ENCODE measurements at regions not wholly inside any gene's neighbourhood (a gene's known extent, or its start where the extent isn't known, plus 50 kb on each side); places are given as distances from the start of the nearest gene placed in this dataset.
A peak's percentile ranks its signal among the peaks of the same experiment; 100 is the strongest.
"Not testable (repeated sequence)": the region's sequence is repeated elsewhere in the genome, so short reads cannot be mapped to it uniquely, and the experiment has no call there.

- H3K36me3 Mint-ChIP-seq (ENCODE audit: low read depth); DNase-seq (ENCODE audit: low spot score); H3K27ac Mint-ChIP-seq; H3K4me1 Mint-ChIP-seq (ENCODE audit: low read depth); H3K4me3 Mint-ChIP-seq; H3K9me3 Mint-ChIP-seq; H3K27me3 Mint-ChIP-seq (ENCODE audit: low read depth): not testable (repeated sequence)
Measured at GRCh38 chr5:21485458-21486000, 1367.6 kb downstream of the CDH12 start.

GRCh38 chr5:21484498-21484889, 1368.7 kb downstream of the CDH12 start:
- not testable (repeated sequence) for H3K36me3 Mint-ChIP-seq (ENCODE audit: low read depth); H3K4me1 Mint-ChIP-seq (ENCODE audit: low read depth); H3K9me3 Mint-ChIP-seq

DNA sequence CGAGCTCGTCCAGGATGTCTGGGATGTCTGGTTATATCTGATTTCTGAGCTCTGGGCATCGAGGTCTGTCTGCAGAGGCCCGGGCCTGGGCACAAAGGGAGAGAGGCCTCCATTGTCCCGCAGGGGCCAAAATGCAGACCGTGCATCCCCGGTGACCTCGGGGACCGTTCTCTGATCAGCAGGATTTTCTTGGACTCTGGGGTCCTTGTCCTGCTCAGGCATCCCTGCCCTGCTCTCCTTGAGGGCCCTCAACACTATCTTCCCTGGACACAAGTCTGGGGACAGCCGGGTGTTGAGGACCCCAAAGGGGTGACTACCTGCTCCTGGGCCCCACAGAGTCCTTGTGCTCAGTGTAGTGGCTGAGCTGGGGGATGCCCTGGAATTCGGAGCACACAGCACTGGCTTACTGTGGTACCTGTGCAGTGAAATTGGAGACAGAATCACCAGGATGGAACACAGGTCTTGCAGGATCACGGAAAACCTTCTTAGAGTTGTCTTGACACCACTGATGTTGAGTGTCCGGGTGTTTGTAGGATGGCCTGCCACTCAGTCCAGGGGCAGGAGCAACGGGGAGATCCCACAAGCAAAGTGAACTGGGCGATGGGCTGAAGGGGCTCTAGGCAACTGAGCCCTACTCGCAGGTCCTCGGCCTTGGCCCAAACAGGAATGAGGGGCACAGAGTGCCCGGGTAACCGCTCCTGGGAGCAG, 1369.2 kb downstream of the CDH12 start:
- H3K4me1 Mint-ChIP-seq (ENCODE audit: low read depth); H3K36me3 Mint-ChIP-seq (ENCODE audit: low read depth); H3K4me3 Mint-ChIP-seq; H3K27ac Mint-ChIP-seq; H3K9me3 Mint-ChIP-seq; H3K27me3 Mint-ChIP-seq (ENCODE audit: low read depth); DNase-seq (ENCODE audit: low spot score): not testable (repeated sequence)

More at GRCh38 chr5:21484498-21484889, 1368.7 kb downstream of the CDH12 start:
- not testable (repeated sequence) for H3K4me3 Mint-ChIP-seq; H3K27ac Mint-ChIP-seq; H3K27me3 Mint-ChIP-seq (ENCODE audit: low read depth); DNase-seq (ENCODE audit: low spot score)

DNA sequence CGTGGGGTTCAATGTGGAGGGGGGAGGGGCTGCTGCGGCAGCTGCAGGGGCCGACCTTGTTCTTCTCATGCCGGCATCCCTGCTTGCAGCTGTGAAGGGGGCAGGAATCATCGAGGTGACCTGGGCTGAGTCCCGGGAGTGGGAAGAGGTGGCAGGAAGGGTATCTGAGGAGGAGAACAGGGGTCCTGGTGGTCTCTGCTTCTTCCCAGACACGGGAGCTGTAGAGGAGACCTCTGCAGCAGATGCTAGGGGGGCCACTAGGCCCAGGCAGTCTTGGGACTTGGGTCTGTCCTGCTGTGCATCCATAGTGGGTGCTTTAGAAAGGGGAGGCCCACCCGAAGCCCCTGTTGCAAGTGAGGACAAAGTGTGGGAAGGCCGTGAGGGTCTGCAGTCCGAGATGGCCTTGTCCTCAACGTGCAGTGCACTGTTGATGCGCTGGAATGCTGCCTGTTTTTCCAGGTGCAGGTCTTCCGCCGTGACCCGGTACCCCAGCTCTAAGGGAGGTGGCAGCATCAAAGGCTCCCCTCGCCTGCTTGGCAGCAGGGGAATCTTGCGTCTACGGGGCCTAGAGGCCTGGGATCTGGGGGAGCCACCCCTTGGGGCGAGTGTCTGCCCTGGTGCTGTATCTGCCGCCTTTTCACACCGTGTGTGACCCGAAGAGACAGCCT, 1370.0 kb downstream of the CDH12 start:
- H3K9me3 Mint-ChIP-seq; H3K4me3 Mint-ChIP-seq; H3K27ac Mint-ChIP-seq; DNase-seq (ENCODE audit: low spot score); H3K27me3 Mint-ChIP-seq (ENCODE audit: low read depth); H3K4me1 Mint-ChIP-seq (ENCODE audit: low read depth); H3K36me3 Mint-ChIP-seq (ENCODE audit: low read depth): not testable (repeated sequence)

GRCh38 chr5:21482522-21482921, 1370.6 kb downstream of the CDH12 start:
- H3K4me1 Mint-ChIP-seq (ENCODE audit: low read depth); H3K27me3 Mint-ChIP-seq (ENCODE audit: low read depth); H3K36me3 Mint-ChIP-seq (ENCODE audit: low read depth); H3K4me3 Mint-ChIP-seq; H3K27ac Mint-ChIP-seq; DNase-seq (ENCODE audit: low spot score); H3K9me3 Mint-ChIP-seq: not testable (repeated sequence)

GRCh38 chr5:21481320-21482270, 1371.5 kb downstream of the CDH12 start:
- not testable (repeated sequence) for H3K4me3 Mint-ChIP-seq; DNase-seq (ENCODE audit: low spot score); H3K36me3 Mint-ChIP-seq (ENCODE audit: low read depth); H3K9me3 Mint-ChIP-seq; H3K27me3 Mint-ChIP-seq (ENCODE audit: low read depth); H3K27ac Mint-ChIP-seq; H3K4me1 Mint-ChIP-seq (ENCODE audit: low read depth)

- H3K4me3 Mint-ChIP-seq; H3K27ac Mint-ChIP-seq; H3K36me3 Mint-ChIP-seq (ENCODE audit: low read depth); DNase-seq (ENCODE audit: low spot score); H3K9me3 Mint-ChIP-seq; H3K27me3 Mint-ChIP-seq (ENCODE audit: low read depth); H3K4me1 Mint-ChIP-seq (ENCODE audit: low read depth): not testable (repeated sequence)
Measured at GRCh38 chr5:21480054-21480453, 1373.1 kb downstream of the CDH12 start.

GRCh38 chr5:21473981-21474380, 1379.2 kb downstream of the CDH12 start:
- H3K36me3 Mint-ChIP-seq (ENCODE audit: low read depth); H3K9me3 Mint-ChIP-seq; H3K27me3 Mint-ChIP-seq (ENCODE audit: low read depth); H3K4me3 Mint-ChIP-seq; H3K4me1 Mint-ChIP-seq (ENCODE audit: low read depth); H3K27ac Mint-ChIP-seq; DNase-seq (ENCODE audit: low spot score): not testable (repeated sequence)

- H3K9me3 Mint-ChIP-seq: not testable (repeated sequence)
Measured at GRCh38 chr5:21473436-21473835, 1379.7 kb downstream of the CDH12 start.

DNA sequence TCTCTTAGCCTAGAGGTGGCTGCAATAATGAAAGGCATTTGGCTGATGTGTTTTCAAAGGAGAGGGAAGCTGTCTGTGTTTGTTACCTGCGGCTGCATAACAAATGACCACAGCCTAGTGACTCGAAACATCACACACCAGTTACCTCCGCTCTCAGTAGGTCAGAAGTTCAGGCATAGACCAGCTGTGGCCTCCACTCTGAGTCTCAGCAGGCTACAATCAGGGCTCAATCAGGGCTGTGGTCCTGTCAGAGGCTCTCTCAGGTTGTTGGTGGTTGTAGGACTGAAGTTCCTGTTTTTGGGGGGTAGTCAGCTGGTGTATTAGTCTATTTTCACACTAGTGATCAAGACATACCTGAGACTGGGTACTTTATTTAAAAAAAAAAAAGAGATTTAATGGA, 1381.5 kb downstream of the CDH12 start:
- H3K27ac Mint-ChIP-seq; H3K36me3 Mint-ChIP-seq (ENCODE audit: low read depth); H3K27me3 Mint-ChIP-seq (ENCODE audit: low read depth); H3K4me1 Mint-ChIP-seq (ENCODE audit: low read depth); H3K4me3 Mint-ChIP-seq; H3K9me3 Mint-ChIP-seq; DNase-seq (ENCODE audit: low spot score): not testable (repeated sequence)

More at GRCh38 chr5:21473436-21473835, 1379.7 kb downstream of the CDH12 start:
- not testable (repeated sequence) for H3K4me3 Mint-ChIP-seq; H3K27me3 Mint-ChIP-seq (ENCODE audit: low read depth); H3K27ac Mint-ChIP-seq; DNase-seq (ENCODE audit: low spot score); H3K4me1 Mint-ChIP-seq (ENCODE audit: low read depth); H3K36me3 Mint-ChIP-seq (ENCODE audit: low read depth)

GRCh38 chr5:21469523-21470101, 1383.5 kb downstream of the CDH12 start:
- DNase-seq (ENCODE audit: low spot score); H3K27ac Mint-ChIP-seq; H3K9me3 Mint-ChIP-seq; H3K4me3 Mint-ChIP-seq; H3K4me1 Mint-ChIP-seq (ENCODE audit: low read depth); H3K27me3 Mint-ChIP-seq (ENCODE audit: low read depth): not testable (repeated sequence)
- H3K36me3 Mint-ChIP-seq (ENCODE audit: low read depth): peaks cover 12% of the 10 kb centered on the region

DNA sequence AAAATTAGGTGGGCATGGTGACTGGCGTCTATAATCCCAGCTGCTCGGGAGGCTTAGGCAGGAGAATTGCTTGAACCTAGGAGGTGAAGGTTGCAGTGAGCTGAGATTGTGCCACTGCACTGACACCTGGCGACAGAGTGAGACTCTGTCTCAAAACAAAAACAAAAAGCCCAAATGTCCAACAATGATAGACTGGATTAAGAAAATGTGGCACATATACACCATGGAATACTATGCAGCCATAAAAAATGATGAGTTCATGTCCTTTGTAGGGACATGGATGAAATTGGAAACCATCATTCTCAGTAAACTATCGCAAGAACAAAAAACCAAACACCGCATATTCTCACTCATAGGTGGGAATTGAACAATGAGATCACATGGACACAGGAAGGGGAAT, 1385.6 kb downstream of the CDH12 start:
- not testable (repeated sequence) for DNase-seq (ENCODE audit: low spot score); H3K4me3 Mint-ChIP-seq; H3K4me1 Mint-ChIP-seq (ENCODE audit: low read depth); H3K9me3 Mint-ChIP-seq; H3K27ac Mint-ChIP-seq; H3K27me3 Mint-ChIP-seq (ENCODE audit: low read depth)
- peaks cover 11% of the 10 kb centered on the region for H3K36me3 Mint-ChIP-seq (ENCODE audit: low read depth)

- not testable (repeated sequence) for H3K27me3 Mint-ChIP-seq (ENCODE audit: low read depth); H3K9me3 Mint-ChIP-seq; H3K36me3 Mint-ChIP-seq (ENCODE audit: low read depth); DNase-seq (ENCODE audit: low spot score); H3K4me1 Mint-ChIP-seq (ENCODE audit: low read depth)
- Mint-ChIP-seq H3K27ac (peak overlapping the region; percentile 73), H3K4me3 (peak overlapping the region; percentile 92)
Measured at GRCh38 chr5:21459744-21460073, 1393.4 kb downstream of the CDH12 start.

GRCh38 chr5:21452449-21452848, 1400.7 kb downstream of the CDH12 start:
- no peak for DNase-seq (ENCODE audit: low spot score)
- Mint-ChIP-seq H3K27ac (no peak overlapping the region), H3K27me3 (ENCODE audit: low read depth) (no peaks in the 10 kb centered on the region), H3K36me3 (ENCODE audit: low read depth) (no peaks in the 10 kb centered on the region), H3K9me3 (no peaks in the 10 kb centered on the region), H3K4me1 (ENCODE audit: low read depth) (no peaks in the 10 kb centered on the region), H3K4me3 (no peak overlapping the region)
